ENCODE measurements at regions not wholly inside any gene's neighbourhood (a gene's known extent, or its start where the extent isn't known, plus 50 kb on each side); places are given as distances from the start of the nearest gene placed in this dataset.

DNA sequence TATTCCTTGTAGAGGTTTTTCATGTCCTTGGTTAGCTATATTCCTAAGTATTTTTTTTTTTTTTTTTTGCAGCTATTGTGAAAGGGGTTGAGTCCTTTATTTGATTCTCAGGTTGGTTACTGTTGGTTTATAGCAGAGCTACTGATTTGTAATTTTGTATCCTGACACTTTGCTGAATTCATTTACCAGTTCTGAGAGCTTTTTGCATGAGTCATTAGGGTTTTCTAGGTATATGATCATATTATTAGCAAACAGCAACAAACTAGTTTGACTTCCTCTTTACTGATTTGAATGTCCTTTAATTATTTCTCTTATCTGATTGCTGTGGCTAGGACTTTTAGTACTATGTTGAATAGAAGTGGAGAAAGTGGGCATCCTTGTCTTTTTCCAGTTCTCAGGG is 737.4 kb downstream of the ZNF385D start:
- no peaks in the 10 kb centered on the region for H3K27me3 ChIP-seq (replicated peaks in 1 of 4; ENCODE audit: control insufficient read depth in 3 of 4, extremely low read depth in 1 of 4, insufficient read depth in 3 of 4, low read length in 3 of 4)
- no peak overlapping the region for H4K91ac ChIP-seq (replicated peaks; ENCODE audit: insufficient read length, low read length)
- CTCF ChIA-PET (ENCODE audit: partially characterized antibody): interaction anchor here (0.7 kb wide), 1 partner anchor 531 kb away, joined by 3 read pairs; no protein-coding TSS in a partner anchor
- no peaks in the 10 kb centered on the region for H4K20me1 ChIP-seq (replicated peaks in 1 of 2; ENCODE audit: control insufficient read depth in 1 of 2, insufficient read depth in 2 of 2, low read length in 2 of 2)
- no peaks in the 10 kb centered on the region for H3K79me1 ChIP-seq (ENCODE audit: low read depth, low read length)
- no peaks in the 10 kb centered on the region for H3K79me2 ChIP-seq (ENCODE audit: control insufficient read depth in 1 of 2, insufficient read depth in 2 of 2, low read length in 2 of 2)
- H3K36me3 ChIP-seq (ENCODE audit: control insufficient read depth in 2 of 4, insufficient read depth in 4 of 4, low read length in 3 of 4): no peaks in the 10 kb centered on the region
- no peak overlapping the region for H2BK120ac ChIP-seq (replicated peaks; ENCODE audit: low read depth, low read length)
- H4K5ac ChIP-seq (ENCODE audit: insufficient read length, low read depth, low read length): no peak overlapping the region
- no peak overlapping the region for H3K9ac ChIP-seq (replicated peaks in 1 of 4; ENCODE audit: extremely low read depth in 1 of 4, low read depth in 3 of 4, low read length in 3 of 4)
- H3K9me3 ChIP-seq (ENCODE audit: insufficient read depth in 2 of 2, low read depth in 1 of 2, low read length in 1 of 2): no peaks in the 10 kb centered on the region
- H3K4me2 ChIP-seq (ENCODE audit: insufficient read depth in 1 of 2, low read depth in 2 of 2, low read length in 2 of 2): no peak overlapping the region
- no peak overlapping the region for H2BK12ac ChIP-seq (ENCODE audit: low read depth, low read length)
- no peak overlapping the region for H3K18ac ChIP-seq (ENCODE audit: extremely low read depth, low read length)
- H3K4ac ChIP-seq (replicated peaks; ENCODE audit: insufficient read length, low read depth, low read length): no peak overlapping the region
- no peaks in the 10 kb centered on the region for H3K23me2 ChIP-seq (ENCODE audit: low read depth, low read length)
- no peak overlapping the region for H3K56ac ChIP-seq (replicated peaks; ENCODE audit: insufficient read length, low read depth, low read length)
- POLR2A ChIA-PET (ENCODE audit: partially characterized antibody): no interaction called here
- no peak overlapping the region for H2AK5ac ChIP-seq (ENCODE audit: low read depth, low read length)
- no peak overlapping the region for H4K8ac ChIP-seq (ENCODE audit: extremely low read depth, insufficient read depth, low read length)
- no peak overlapping the region for H2AFZ ChIP-seq (ENCODE audit: low read length)
- no peak for TF ChIP-seq TAF1 (IDR thresholded peaks at IDR 0.05; ENCODE audit: low read depth, low read length)
- TF ChIP-seq RAD21 (IDR thresholded peaks at IDR 0.05 in 1 of 2, conservative IDR thresholded peaks at IDR 0.05 in 1 of 2; ENCODE audit: low read depth in 2 of 2, low read length in 2 of 2): no peak
- TF ChIP-seq POU5F1 (IDR thresholded peaks at IDR 0.05; ENCODE audit: low read depth, low read length): no peak
- TF ChIP-seq RFX5 (IDR thresholded peaks at IDR 0.05; ENCODE audit: borderline replicate concordance, low read depth, low read length): no peak
- no peak for TF ChIP-seq NANOG (IDR thresholded peaks at IDR 0.05; ENCODE audit: insufficient read depth, low read depth, low read length, poor library complexity, severe bottlenecking)
- TF ChIP-seq KDM5A (IDR thresholded peaks at IDR 0.05; ENCODE audit: low read length): no peak
- no peak for TF ChIP-seq TEAD4 (IDR thresholded peaks at IDR 0.05; ENCODE audit: low read depth, low read length)
- no peak for TF ChIP-seq EP300 (IDR thresholded peaks at IDR 0.05; ENCODE audit: borderline replicate concordance in 1 of 2, low read depth in 2 of 2, low read length in 2 of 2)
- no peak for TF ChIP-seq EZH2 (IDR thresholded peaks at IDR 0.05; ENCODE audit: low read depth, low read length, severe bottlenecking)
- no peak for TF ChIP-seq PHF8 (conservative IDR thresholded peaks at IDR 0.05; ENCODE audit: low read depth, low read length)
- TF ChIP-seq CHD2 (IDR thresholded peaks at IDR 0.05; ENCODE audit: low read length): no peak
- no peak for TF ChIP-seq SP4 (IDR thresholded peaks at IDR 0.05; ENCODE audit: low read length)
- TF ChIP-seq YY1 (IDR thresholded peaks at IDR 0.05; ENCODE audit: low read depth, low read length): no peak
- no peak overlapping the region for H3K23ac ChIP-seq (ENCODE audit: insufficient read length)
- H3K27ac ChIP-seq (ENCODE audit: low read depth, low read length): no peak overlapping the region
- no peaks in the 10 kb centered on the region; a peak in 1 of 7 replicates for H3K4me1 ChIP-seq (replicated peaks in 1 of 4; ENCODE audit: control insufficient read depth in 3 of 4, insufficient read depth in 4 of 4, low read length in 3 of 4)
- no peak overlapping the region for H3K4me3 ChIP-seq (ENCODE audit: extremely low read depth in 1 of 4, insufficient read depth in 2 of 4, low read depth in 3 of 4, low read length in 4 of 4)
- no peak overlapping the region for H2BK15ac ChIP-seq (ENCODE audit: low read length)
- no peak overlapping the region for H3K14ac ChIP-seq (ENCODE audit: insufficient read length)
- H2BK5ac ChIP-seq (ENCODE audit: low read depth, low read length): no peak overlapping the region
- DNase-seq (ENCODE audit: low read depth in 1 of 2, low spot score in 2 of 2) (no peak), FAIRE-seq (no peak)
- H2BK20ac ChIP-seq (ENCODE audit: low read length): no peak overlapping the region
